ENCODE measurements at regions not wholly inside any gene's neighbourhood (a gene's known extent, or its start where the extent isn't known, plus 50 kb on each side); places are given as distances from the start of the nearest gene placed in this dataset.
A peak's percentile ranks its signal among the peaks of the same experiment; 100 is the strongest.

DNA sequence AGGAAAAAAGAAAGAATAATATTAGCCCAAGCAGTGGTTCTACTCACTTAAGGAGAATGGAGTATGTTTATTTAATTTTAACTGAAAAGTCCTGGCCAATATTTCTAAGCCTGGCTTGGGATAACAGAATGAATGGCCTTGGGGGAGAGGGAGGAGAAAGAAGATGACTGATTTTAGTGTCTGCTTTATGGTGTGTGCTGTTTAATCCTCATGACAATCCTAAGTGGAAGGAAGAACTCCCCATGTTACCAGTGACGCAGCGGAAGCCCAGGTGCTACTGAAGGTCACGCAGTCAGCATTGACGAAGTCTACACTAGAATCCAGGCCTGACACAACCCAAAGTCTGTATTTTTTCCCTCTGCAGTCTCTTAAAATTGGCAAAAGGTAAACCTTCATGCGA is 50.5 kb downstream of the PALM2AKAP2 start:
- DNase-seq = no peak

DNA sequence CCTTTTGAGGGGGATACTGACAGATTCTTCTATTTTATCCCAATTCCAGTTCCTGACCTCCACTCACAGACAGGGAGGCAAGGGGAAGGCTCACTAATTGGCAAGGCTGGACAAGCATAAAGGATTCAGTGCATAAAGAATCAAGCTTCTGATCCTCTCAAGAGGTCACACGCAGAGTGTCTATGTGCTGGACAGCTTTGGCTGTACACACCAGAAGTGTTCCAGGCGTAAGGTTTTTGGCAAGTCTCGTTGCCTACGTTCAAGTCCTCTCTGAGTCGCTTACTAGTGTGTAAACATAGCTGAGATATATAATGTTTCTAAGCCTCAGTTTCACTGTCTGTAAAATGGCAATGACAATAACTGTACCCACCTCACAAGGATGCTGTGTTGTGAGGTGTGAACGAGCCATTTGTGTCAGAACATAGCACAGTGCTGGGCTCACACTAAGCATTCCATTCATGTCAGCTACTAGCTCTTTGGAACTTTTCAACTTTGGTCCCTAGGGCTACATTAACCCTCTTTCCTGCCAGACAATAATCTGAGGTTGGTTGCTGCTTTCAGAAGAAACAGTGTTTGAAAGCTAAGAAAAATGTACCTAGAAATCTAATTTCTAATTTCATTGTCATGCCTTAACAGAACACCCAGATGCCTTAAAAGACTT is 52.1 kb downstream of the PALM2AKAP2 start:
- no peak for DNase-seq

DNA sequence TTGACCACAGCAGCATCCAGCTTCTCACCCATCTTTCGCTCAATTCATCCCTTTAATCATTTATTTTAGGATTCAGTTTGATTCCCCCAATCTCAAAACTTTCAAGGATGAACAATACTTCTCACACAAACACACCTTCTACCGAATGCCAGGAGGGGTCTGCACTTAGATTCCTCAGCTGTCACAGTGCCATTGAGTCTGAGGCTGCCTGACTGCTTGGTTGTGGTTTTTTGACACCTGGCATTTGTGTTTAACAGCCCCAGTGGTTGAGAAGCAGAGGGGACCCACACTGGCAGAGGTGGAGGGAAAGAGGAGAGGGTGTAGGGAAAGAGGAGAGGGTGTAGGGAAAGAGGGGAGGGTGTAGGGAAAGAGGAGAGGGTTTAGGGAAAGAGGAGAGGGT is 54.9 kb downstream of the PALM2AKAP2 start:
- DNase-seq = no peak

DNA sequence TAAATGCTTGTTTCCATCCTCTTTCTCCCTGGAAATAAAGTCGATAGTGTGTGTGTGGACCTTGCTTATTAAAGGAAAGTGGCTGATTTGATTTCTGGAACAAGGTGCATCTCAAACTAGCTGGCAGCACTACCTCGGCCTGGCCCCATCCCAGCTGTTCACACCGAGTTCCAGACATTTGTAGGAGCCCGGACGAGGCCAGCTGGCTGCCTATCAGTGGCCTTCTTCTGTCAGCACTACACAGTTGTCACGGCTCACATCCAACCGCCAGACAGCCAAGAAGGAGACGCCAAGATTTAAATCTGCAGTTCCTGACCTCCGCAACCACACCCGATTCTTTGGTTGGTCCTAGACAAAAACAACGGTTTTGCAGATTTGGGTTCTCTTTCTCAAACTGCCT is 63.6 kb downstream of the PALM2AKAP2 start:
- no peak for DNase-seq

DNA sequence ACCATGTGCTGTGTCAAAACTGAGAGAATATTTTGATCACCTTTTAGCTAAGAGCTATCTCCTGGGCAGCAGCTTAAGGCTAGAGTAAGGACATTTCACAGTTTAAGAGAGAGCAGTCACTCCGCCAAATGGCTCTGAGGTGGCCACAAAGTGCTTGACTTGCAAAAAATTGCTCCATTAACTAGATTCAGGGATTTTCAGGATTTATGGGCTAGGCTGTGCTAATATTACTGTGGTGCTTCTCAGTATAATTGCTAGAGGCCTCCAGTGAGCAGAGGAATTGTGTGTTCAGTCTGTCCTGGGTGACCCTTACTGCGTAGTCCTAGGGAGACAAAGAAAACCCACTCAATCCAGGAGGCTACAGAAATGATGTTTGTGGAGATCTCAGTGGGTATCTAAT is 65.2 kb downstream of the PALM2AKAP2 start:
- no peak for DNase-seq

DNA sequence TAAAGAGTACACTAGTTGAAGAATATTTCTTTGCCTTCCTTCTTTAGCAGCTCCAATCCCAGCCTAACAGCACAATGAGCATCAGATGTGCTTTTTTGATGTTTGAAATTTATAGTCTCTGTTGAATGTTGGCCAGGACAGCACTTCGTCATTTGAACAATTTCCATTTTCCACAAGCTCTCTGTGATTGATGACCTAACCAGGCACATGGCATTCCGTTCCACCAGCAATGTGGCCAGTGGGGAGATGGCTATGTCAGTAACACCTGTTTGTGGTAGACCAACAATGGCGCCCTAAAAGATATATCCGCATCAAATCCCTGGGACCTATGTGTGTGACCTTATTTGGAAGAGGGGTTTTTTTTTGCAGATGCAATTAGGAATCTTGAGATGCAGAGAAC is 66.8 kb downstream of the PALM2AKAP2 start:
- no peak for DNase-seq

DNA sequence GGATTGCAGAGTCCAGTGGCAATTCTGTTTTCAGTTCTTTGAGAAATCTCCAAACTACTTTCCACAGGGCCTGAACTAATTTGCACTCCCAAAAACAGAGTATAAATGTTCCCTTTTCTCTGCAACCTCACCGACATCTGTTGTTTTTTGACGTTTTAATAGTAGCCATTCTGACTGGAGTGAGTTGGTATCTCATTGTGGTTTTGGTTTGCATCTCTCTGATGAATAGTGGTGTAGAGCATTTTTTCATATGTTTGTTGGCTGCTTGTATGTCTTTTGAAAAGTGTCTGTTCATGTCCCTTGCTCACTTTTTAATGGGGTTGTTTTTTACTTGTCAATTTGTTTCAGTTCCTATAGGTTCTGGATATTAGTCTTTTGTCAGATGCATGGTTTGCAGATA is 72.6 kb downstream of the PALM2AKAP2 start:
- no peak for DNase-seq

DNA sequence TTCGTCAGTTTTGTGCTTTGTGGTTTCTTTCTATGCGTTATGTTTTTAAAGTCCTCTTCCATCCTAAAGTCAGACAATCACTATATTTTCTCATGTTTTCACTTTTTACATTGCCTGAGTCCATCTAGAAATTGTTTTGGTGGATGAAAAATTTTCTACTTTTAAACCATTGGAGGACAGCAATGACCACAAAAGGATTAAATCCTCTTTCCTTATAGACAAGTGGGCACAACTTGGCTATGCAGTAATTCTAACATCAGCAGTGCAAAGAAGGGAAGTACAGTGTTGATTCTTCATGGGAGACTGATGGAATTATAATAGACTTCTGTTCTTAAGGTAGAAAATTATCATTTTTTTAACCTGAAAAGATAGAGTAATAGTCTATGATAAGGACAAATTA is 75.5 kb downstream of the PALM2AKAP2 start:
- DNase-seq = no peak

DNA sequence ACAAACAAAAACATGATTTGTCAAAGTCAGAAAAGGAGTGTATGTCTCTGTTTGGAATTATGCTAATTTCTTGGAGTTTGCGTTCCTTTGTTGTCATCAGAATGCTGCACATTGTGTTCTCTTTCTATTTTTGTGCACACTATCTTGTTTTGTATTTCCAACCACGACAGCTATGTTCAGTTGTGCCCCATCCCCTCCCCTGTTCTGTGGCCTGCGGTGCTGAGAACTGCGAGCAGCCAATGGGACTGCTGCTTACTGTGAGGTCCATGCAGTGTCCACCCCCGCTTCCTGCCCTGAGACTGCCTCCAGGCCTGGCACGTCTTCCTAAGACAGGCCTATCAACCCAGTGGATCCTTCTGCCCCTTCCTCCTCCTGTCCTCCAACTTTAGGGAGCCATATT is 76.8 kb downstream of the PALM2AKAP2 start:
- no peak for DNase-seq

DNA sequence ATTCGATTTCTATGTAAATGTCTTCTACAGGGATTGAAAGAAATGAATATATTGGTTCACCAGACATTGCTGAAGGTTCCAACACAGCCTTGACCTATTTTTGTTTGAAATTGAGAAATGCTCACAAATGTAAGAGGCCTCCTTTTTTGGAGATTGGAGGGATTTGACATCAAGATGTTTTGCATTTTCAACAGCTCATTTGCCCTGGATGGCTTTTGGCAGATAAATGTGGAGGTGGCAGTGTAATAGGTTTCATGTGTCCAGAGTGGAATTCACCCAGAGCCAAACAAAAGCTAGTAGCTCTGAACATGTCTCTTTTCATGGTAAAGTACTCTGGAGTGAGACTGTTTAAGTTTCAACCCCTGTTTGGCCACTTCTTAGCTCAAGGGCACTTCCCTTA is 77.3 kb downstream of the PALM2AKAP2 start:
- DNase-seq = no peak

DNA sequence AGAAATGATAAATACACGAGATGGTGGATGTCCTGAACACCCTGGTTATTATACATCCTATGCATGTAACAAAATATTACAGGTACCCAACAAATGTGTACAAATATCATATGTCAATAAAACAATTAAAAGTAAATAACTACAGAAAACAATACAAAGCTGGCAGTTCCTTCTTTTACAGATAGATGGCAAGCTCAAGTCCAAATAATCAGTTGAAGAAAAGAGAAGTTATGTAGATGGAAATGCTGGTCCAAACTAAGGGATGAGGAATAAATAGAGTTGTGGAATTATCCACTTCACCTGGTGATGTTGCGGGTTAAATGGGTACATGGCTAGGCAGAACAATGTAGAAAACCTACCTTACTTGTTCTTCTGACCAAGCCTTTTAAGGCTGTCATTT is 79.4 kb downstream of the PALM2AKAP2 start:
- DNase-seq = peak; percentile 36

DNA sequence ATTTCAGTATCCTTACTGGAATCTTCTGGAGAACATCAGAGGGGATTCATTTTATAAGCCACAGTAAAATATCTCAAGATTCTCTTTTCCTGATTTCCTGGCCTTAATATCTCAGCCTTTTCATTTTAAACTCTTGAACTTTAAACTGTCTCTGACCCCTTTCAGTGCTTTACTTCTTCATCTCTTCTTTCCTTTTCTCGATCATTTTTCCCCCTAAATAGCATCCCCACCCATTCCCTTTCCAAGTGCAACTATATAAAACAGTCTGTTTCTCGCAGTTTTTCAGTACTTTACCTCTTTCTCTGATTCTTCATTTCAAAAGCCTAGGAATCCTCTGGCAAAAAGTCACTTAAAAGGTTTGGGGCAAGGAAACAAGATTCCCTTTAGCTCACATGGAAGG is 80.5 kb downstream of the PALM2AKAP2 start:
- DNase-seq = no peak

DNA sequence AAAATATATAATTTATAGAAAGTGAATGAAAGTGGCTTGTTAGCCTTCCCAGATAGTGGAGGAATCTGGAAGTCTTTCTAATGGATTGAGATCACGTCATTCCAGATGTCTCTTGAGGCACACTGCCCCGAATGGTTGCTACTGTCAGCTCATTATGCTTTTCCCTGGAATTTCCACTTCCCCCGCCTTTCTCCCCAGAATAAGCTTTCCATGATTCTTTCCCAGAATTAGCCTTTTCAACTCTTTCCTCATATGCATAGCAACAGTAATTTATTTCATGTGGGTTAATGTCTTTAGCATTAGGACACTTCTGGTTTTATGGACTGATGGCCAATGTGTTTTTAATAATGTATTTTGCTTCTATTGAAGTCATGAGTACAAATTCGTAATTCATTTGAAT is 81.5 kb downstream of the PALM2AKAP2 start:
- no peak for DNase-seq

DNA sequence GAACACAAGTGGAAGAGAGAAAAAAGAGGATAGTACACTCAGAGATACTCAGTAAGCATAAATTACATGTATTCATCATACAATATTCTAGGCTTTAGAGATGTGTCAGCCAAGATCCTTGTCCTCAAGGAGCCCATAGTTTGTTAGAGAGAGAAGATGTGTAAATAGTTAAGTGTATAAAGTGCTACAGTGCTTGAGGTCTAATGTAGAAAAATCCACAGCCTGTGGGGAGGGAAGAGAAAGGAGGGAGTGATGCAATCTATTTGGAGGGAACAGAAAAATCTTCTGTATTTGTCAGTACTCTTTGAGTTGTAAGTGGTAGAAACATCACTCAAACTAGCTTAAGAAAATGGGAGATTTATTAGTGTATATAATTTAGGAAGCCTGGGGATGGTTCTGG is 81.9 kb downstream of the PALM2AKAP2 start:
- peak; percentile 69 for DNase-seq

DNA sequence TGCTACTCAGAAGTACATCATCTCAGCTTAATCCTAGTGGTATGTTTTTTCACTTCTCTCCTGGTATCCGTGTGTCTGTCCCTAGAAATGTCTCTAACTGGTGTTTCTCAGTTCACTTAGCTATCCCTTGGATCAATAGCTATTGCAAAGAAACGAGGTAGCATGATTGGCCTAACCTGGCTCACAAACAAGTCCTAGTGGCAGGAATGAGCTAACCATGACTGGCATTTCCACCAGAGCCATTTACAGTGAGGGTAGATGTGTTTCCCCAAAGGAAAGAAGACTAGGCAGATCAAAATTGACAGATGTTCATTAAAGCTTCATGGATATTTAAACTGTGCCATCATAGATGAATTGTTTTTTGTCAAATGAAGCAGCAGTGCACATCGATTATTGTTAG is 82.5 kb downstream of the PALM2AKAP2 start:
- DNase-seq = no peak

DNA sequence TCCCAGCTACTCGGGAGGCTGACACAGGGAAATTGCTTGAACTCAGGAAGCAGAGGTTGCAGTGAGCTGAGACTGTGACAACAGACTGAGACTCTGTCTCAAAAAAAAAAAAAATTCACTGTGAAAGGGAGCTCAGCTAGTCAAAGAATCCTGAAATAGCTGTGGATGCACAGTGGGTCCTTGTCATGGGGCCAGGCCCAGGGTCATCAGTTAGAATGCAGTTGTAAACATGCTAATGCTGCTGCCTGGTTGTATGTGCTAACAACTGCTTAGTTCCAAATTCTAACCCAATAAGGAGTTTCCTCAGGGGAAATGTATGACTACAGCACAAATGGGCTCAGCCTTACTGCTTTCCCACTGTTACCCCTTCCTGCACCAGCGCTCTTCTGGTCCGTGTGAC is 84.0 kb downstream of the PALM2AKAP2 start:
- DNase-seq = no peak

DNA sequence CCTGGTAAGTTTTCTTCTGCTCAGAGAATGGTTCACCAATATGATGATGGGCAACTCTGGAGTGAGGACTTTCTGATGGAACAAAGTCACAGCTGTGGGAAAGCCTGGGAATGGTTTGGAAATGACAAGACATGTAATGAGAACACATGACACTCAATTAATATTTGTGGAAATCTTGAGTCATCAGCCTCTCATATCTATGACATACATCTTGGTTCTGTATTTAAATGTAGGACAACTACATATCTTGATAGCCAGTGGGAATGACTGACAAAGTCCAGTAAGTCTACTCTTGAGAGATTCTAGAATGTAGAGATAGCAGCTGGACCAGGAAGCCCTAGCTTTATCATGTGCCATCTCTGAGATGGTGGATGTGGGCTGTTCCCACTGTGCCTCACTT is 85.5 kb downstream of the PALM2AKAP2 start:
- DNase-seq = no peak

DNA sequence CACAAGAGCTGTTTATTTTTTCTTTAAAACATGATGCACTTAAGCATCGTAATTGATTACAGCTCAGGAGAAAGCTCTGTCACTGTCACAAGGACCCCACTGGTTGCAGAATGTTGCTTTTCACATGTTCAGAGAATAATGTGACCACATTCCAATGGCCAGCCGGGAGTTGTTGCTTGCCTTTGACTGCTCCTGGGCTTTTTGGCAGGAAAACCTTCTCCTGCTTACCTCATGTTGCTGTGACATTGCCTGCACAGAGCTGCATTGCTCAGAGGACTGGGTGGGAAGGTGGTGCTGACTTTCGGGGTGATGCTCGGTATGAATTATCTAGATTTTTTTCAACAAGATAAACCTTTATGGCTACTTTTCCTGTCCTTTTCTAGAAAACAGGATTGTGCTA is 88.2 kb downstream of the PALM2AKAP2 start:
- DNase-seq = no peak

DNA sequence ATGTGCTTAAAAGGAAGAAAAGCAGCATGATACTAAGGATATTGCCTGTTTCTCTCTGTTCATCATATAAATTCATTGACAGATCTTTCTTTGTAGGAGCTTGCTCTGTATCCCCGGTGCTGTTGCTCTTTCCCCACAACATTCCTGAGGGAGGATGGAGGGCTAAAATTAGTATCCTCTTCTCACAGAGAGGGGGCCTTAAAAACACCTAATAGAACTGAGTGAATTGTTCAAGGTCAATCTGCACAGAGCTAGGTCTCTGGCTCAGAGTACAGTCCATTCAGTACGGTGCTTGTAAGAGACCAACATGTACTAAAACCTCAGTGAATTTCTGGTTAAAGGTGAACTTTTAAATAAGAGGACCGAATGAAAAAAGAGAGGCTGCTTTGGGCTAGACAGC is 88.7 kb downstream of the PALM2AKAP2 start:
- no peak for DNase-seq

DNA sequence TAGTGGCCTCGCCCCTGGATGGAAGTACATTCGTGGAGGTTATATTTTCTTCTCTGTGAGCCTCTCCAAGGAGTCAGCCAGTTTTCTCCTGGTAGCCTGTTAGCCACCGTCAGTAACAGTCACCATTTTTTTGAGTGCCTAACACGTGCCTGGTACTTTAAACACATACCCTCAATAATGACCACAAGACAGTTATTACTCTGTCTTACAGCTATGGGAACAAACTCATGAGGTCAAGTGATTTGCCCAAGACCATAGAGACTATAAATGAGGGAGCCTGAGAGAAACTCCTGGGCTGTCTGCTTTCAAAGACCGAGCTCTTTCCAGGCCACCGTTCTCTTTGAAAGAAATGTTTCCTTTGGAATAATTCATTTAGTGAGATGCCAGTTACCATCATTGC is 90.4 kb downstream of the PALM2AKAP2 start:
- no peak for DNase-seq

DNA sequence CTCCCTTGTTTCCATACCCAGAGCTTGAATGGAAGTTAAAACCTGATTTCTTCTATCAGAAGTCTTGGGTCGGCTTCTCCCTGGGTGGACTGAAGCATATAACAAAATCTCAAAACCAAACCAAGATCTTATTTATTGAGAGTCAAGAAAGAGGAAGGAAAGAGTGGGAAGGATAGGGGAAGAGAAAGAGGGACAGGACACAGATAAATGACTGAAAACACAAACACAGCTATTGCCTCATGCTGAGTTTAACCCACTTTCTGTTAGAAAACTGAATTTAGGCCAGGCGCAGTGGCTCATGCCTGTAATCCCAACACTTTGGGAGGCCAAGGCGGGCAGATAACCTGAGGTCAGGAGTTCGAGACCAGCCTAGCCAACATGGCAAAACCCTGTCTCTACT is 92.9 kb downstream of the PALM2AKAP2 start:
- DNase-seq = no peak

DNA sequence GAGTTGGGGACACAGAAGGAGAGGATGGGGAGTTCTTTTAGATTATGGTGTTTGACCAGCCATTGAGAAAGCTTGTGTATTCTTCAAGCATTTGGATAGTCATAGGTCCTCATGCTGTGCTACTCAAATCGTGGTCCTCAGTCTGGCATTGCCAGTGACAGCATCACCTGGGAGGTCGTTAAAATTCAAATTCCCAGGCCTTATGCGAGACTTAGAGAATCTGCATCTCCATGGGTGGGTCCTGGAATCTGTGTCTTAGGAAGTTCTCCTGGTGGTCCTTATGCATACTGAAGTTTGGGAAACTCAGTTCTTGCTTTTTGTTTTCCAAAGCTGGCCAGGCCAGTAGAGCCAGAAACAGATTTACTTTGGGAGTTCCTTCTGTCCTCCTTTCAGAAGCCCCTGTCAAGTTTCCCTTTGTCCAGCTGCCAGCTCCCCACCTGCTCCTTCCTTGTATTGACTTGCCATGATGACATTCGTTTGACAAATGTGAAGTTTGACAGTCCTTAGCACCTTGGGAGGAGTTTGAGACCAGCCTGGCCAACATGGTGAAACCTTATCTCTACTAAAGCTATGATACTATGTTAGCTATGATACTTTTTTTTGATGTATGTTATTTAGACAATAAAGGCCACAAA is 95.6 kb downstream of the PALM2AKAP2 start:
- no peak for DNase-seq

DNA sequence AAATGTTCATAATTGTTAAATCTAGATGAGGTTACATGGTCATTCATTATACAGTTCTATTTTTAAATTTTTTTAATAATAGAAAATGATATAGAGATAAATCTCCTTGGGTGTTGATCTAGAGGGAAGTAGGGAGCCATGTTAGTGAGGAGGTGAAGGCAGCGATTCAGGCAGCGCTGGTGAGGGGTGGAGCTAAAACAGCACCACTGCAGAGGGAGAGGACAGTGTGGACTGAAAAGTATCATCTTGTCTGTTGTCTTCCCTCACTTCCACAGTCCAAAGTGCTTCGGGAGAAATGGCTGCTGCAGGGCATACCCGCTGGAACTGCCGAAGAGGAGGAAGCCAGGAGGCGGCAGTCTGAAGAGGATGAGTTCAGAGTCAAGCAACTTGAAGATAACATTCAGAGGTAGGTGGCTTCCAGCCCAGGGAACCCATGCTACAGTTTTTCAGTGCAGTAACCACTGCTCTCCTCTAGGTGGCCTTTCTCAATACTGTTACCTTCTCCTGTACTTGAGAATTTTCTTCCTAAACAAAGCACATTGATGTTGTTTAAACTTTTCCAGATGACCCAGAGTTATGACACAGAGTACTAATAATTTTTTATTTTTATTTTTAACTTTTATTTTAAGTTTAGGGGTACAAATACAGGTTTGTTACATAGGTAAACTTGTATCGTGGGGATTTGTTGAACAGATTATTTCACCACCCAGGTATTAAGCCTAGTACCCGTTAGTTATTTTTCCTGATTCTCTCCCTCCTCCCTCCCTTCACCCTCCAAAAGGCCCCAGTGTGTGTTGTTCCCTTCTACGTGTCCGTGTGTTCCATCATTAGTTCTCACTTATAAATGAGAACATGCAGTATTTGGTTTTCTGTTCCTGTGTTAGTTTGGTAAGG is 100.5 kb downstream of the PALM2AKAP2 start:
- DNase-seq = no peak

DNA sequence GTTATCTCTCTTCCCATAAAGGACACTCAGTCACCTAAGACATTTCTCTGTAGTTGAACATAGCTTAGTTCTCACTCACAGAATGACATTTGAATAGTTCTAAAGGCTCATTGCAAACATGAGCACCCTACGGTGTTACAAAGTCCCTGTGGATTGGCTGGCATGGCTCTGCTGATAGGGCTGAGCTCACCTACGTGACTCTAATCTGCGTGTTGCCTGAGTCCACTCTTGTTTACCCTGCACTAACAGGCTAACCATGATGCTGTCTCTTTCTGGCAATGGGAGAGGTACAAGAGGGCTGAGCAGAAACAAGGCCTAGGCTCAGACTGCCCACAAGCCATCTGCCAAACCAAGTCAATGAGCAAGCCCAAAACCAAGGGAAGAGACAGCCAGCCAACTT is 103.6 kb downstream of the PALM2AKAP2 start:
- no peak for DNase-seq

Measured in MV-4-11 (cell line).